ENCODE measurements at regions not wholly inside any gene's neighbourhood (a gene's known extent, or its start where the extent isn't known, plus 50 kb on each side); places are given as distances from the start of the nearest gene placed in this dataset.

- TF ChIP-seq CTCF (conservative IDR thresholded peaks at IDR 0.05; ENCODE audit: low read length) (no peak), EZH2phosphoT487 (IDR thresholded peaks at IDR 0.05; ENCODE audit: borderline replicate concordance, low read depth, low read length) (no peak)
These were observed 293.6 kb downstream of the GLRX3 start for GRCh38 chr10:130429809-130430208.
